Lower leg skin (tissue), 3 donors: ENCODE measurements at regions not wholly inside any gene's neighbourhood (a gene's known extent, or its start where the extent isn't known, plus 50 kb on each side); places are given as distances from the start of the nearest gene placed in this dataset.

ENCODE experiments used
- POLR2A ChIP-seq, 2 donors: fragments of 450-650 bp; IDR thresholded peaks; one replicate each; pipeline ENCODE4 v1.6.1; 2016 to 2017; ENCODE audit warnings: antibody characterized with exemption in 2 of 2, mild to moderate bottlenecking in 1 of 2, moderate library complexity in 1 of 2
- TF ChIP-seq, protein P1 (sequence below), 3 donors: fragments of 450-650 bp; IDR thresholded peaks; one replicate each; pipeline ENCODE4 v1.5.1; 2016; ENCODE audit warnings: antibody characterized with exemption in 3 of 3, mild to moderate bottlenecking in 3 of 3, moderate library complexity in 2 of 3

DNA sequence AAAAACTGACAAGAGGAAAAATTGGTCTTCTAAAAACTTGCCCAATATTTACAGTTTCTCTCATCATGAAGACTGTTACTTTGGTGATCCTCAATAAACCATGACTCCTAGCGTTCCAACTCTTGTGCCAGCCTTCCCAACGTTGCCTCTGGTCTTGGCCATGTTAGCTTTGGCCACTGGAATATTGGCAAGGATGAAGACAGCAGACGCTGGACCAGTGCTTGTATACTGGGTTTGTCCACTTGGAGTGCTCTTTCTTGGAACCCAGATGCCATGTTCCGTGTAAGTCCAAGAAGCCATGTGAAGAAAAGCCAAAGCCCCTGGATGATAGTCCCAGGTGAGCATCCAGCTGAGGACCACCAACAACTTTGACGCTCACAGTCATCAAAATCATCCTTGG is 379.6 kb downstream of the NUAK1 start:
- TF ChIP-seq, protein P1, sequence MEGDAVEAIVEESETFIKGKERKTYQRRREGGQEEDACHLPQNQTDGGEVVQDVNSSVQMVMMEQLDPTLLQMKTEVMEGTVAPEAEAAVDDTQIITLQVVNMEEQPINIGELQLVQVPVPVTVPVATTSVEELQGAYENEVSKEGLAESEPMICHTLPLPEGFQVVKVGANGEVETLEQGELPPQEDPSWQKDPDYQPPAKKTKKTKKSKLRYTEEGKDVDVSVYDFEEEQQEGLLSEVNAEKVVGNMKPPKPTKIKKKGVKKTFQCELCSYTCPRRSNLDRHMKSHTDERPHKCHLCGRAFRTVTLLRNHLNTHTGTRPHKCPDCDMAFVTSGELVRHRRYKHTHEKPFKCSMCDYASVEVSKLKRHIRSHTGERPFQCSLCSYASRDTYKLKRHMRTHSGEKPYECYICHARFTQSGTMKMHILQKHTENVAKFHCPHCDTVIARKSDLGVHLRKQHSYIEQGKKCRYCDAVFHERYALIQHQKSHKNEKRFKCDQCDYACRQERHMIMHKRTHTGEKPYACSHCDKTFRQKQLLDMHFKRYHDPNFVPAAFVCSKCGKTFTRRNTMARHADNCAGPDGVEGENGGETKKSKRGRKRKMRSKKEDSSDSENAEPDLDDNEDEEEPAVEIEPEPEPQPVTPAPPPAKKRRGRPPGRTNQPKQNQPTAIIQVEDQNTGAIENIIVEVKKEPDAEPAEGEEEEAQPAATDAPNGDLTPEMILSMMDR (IDR thresholded peaks at IDR 0.05): no peak
- TF ChIP-seq POLR2A (IDR thresholded peaks at IDR 0.05): no peak
